GM19239 (cell line): ENCODE measurements at regions not wholly inside any gene's neighbourhood (a gene's known extent, or its start where the extent isn't known, plus 50 kb on each side); places are given as distances from the start of the nearest gene placed in this dataset.

Experiments
- DNase-seq: peaks from one replicate; pipeline ENCODE4 v3.0.0; 2011; ENCODE audit warnings: low spot score; ENCODE audit not compliant: insufficient read length
- FAIRE-seq: peaks from 2 replicates; lab custom pipeline; 2011; peaks lifted over from hg19 to GRCh38; lab: Jason Lieb, UNC

DNA sequence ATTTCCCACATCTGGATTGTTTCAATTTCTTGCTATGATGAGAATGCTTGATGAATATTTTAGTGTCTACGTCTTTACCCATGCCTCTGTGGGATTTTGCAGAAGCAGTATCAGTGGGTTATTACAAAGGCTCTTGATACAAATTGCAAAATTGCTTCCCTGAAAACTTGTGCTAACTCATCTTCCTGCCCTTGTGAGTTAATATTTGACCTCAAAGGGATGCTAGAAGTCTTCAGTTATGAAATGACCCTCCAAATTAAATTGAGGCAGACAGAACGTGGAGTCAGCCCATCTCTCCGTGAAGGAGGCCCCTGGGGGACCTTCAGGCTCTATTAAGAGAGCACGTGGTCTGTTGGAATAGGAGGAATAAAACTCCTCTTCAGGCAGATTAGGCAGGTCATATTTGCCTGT lies 239.2 kb upstream of the HS6ST1 start:
- FAIRE-seq, result no peak
- no peak for DNase-seq

DNA sequence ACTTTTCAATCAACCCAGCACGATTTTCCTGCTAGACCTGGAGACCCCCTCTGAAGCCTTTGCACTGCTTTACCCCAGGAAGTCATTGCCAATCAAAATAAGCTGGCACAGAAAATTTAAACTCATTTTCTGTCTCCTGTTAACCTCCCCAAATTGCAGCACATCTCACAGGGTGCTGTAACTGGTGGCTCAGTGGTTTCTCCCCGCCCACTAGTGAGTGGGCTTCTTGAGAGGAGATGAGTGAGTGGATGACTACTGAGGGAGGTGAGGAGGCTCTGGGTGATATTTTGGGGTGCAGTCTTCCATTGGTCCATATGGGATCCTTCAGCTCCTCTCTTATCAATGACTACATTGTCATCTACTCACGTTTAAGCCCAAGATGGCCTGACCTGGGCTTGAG lies 239.8 kb upstream of the HS6ST1 start:
- no peak for DNase-seq
- FAIRE-seq, result no peak

DNA sequence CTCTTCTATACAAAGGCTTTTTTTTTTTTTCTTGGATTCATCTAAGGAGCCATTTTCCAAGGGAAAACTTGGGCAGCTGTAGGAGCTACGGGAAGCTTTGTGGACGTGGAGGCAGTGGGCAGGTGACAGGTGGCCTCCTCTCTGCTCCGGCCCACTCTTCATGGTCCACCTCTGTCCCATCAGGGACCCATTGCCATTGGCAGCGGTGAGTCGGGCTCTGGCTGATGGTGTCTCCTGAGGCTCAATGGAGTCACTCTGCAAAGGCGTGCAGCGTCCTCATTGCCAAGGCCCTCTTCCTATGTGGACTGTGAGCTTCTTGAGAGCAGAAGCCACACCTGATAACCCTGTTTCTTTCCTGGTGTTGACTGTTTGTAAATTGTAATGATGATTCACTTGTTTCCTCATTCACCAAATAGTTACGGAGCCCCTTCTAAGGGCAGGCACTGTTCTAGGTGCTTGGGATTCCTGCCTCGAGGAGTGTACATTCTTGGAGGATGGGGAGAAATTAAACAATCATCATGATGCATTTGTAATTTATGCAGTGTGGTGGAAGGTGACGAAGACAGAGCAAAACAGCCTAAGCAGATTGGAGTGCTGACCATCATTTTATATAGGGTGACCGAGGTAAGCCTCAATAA lies 240.3 kb upstream of the HS6ST1 start:
- DNase-seq (no peak), FAIRE-seq (no peak)

DNA sequence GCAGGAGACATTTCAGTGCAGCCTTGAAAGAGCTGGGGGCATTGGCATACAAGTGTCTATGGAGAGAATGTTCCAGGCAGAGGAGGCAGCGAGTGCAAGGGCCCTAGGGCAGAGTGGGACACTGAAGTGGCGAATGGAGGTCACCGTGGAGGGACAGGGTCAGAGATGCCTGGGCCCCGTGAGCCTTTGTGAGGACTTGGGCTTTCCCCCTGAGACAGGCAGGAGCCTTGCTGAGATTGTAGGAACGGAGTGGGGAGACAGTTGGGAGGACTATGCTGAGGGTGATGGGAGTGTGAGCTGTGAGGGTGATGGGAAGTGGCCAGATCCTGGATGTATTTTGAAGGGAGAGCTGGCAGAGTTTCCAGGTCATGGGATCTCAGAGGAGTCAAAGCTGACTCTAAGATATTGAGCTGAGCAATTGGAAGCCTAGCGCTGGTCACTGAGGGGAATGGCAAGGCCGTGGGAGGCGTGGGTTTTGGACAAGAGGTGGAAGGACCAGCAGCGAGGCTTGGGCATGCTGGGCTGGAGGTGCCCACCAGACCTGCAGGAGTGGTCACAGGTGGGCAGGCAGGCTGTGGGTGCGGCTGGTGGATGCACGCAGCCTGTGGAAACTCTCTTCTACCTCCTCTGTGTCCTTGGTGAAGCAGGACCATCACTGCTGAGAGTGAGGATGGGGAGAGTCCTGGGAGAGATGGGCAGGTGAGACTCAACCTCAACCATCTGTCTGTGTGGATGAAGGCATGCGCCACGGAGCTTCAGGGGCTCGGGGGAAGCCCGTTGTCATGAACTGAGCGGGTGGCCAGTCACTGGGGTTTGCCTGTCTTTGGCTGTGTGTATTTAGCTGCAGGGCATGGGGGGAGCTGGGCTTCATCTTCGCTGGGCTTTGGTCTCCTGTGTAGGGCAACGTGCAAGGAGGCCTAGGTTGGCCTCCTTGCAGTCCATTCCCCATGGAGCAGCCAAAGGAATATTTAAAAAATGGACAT lies 241.2 kb upstream of the HS6ST1 start:
- FAIRE-seq, result no peak
- DNase-seq, result no peak

DNA sequence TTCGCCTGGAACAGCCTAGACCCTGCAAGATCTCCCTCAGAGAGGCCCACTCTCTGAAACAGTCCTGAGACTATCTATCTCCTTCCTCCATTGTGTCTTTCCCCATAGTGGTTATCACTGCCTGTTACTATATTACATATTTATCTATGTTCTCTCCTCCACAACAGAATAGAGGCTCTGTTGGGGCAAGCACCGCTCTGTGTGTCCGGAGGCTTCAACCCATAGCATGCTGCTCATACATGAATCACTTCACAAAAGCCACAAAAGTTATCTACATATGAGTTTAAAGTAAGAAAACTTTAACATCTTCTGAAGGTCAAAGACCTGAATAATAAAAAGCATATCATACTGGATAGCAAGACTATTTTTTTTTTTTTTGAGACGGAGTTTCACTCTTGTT lies 242.1 kb upstream of the HS6ST1 start:
- DNase-seq (no peak), FAIRE-seq (no peak)

DNA sequence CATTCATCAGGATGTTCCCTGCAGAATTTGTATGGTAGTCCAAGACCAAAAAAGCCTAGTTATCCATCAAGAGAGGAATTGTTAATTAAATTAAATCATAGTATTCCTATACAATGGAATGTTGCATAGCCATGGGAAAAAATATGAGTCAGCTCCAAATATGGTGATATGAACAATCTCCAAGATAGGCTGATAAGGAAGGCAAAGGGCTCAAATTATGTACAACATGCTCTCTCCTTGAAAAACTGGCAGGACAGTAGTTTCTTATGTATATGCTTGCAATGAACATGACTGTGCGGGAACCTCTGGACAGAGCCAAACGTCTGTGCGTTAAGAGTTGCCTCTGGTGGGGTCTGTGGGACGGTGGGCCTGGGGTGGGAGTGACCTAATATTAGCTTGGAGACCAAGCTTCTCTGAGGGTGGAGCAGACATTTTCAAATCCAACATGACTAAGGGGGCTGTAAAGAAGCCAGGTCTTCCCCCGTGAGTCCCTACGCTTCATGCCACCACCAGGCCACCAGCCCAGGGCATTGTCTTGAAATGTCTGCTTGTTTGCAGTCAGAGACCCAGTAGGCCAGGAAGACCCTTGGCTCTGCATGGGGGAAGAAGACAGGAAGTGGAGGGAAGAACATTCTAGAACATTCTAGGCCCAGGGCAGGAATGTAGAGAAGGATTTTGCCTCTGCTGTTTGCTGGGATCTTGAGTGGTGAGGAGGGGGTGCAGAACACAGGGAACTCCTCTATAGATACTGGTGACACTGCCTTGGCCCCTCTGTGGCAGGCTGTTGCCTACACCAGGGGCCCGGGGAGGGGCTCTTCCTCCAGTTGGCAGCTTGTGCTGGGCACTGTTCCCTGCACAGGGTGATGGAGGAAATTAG lies 244.0 kb upstream of the HS6ST1 start:
- DNase-seq, result no peak
- no peak for FAIRE-seq

DNA sequence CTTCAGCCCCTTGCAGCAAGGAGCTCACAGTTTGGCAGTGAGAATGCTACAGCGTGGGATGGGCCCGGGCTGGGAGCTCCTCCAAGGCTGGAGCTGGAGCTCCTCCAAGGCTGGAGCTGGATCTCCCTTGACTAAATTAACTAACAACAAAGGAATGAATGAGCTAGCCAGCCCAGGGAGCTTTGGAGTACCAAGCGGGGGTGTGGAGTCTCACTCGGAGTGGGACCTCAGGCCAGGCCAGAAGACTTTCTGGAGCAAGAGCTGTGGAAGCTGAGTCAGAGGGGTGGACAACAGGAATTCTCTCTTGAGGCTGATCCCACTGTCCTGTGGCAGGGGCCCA lies 244.7 kb upstream of the HS6ST1 start:
- FAIRE-seq (no peak), DNase-seq (no peak)

DNA sequence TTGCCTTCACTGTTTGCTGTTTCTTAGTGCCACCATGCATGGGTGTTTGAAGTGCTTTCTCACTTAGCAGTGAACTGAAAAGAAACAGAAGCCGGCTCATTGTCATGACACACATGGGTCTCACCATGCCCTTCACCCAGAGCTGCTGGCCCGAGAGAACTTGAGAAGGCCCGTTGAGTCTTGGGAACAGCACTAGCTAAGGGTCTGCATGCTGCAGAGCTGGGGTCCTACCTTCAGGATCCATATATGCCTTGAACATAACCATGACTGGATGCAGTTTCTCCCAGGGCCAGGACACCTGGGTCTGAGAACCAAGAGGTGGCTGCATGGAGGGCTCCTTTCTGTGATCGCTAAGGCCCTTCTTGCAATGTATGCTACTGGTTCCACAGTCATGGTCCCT lies 245.5 kb upstream of the HS6ST1 start:
- no peak for DNase-seq
- no peak for FAIRE-seq

DNA sequence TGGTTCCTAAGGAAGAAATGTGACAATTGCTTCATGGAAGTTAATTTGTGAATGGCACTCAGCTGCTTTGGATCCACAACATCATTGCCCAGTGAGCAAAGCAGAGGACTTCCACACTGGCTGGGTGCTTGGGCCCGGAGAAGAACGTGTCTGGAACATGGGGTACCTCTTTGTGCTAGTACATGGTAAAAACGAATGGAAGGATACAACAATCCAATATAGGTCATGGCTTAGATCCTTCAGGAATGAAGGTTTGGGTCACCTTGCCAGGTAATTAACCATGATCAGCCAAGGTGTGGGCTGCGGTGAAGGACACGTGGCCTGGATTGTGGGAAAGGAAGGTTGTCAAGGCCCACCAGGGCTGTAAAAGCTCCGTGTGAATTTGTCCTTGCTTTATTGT lies 245.9 kb upstream of the HS6ST1 start:
- no peak for DNase-seq
- FAIRE-seq, result no peak

DNA sequence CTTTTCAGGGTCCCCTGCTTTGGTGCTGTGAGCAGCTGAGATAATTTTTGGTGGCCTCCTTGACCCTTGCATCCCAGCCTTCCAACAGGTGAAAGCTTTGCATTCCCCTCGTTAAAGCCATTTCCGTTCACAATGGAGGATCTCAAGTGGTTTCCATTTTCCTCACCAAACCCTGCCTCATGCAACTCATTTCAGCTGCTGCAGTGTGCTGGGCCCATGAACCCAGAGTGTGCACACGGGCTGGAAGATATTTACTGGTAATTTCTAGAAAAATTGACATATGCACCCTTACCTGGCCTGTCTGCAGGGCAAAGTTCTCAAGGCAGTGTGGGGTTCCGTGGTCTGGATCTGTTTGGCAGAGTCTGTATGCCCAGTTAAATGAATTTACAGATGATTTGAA lies 246.8 kb upstream of the HS6ST1 start:
- no peak for FAIRE-seq
- DNase-seq, result no peak

DNA sequence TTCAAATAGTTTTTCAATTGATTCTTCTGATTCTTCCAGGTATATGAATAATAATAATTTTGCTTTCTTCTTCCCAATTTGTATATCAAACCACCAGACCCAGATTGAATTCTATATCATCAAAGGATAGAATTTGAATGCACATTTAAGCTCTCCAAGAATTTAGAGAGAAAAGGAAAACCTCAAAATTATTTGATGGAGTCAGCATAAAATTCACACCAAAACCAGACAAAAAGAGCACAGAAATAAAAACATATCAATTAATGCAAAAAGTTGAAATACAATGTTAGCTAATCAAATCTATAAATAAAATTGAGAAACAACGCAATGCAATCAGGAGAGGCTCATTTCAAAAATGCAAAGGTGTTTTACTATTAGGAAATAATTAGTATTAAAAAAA lies 248.0 kb upstream of the HS6ST1 start:
- FAIRE-seq (no peak), DNase-seq (no peak)

DNA sequence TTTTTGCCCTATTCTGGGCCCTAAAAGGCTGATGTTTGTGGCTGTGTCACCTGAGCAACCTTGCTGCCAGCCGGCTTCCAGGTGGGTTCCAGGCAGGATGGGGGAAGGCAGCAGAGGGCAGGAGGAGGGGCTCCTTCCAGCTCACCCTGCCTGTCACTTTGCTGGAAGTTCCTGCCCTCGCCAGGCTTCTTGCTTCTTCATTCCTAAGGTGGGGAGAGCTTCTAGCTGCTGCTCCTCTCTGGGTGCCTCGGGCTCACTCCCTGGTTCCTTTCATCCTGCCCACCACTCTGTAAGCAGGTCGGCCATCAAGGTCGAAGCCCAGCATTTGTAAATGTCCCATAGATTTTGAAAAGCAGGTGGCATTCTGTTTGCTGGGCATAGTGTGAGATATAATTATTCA lies 249.4 kb upstream of the HS6ST1 start:
- FAIRE-seq (no peak), DNase-seq (no peak)

DNA sequence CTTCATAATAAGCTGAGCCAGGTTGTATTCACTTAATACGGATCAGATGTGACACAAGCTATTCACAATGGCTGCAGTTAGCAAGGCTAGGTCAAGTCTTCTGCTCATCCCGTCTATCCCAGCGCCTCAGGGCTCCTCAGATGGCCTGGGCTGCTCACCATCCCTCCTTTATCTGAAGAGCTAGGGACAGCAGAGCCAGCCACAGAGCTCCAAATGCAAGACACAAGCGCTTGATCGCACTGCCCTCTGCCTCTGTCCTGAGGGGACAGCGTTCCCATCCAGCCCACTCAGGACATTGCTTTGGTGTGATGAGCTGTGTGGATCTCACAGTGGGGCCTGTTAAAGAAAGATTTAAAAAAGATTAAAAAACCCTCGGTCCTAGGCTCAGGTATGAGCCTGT lies 254.4 kb upstream of the HS6ST1 start:
- no peak for FAIRE-seq
- no peak for DNase-seq

DNA sequence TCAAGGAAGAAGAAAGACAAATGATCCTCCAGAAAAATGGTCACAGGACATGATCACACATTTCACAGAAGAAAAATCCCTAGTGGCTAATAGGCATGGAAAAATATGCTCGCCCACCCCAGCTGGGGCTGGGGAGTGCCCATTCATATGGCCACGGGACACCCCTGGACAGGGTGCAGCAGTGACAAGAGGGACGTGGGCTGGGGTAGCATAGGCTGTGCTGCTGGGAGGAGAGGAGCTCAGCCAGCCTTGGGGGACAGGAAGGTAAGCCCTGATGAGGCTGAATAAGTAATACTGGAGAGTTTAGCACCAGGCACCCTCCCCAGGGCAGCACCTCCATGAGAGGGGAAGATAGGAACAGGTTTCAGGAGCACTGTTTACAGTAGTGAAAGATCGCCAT lies 254.9 kb upstream of the HS6ST1 start:
- DNase-seq (no peak), FAIRE-seq (no peak)

DNA sequence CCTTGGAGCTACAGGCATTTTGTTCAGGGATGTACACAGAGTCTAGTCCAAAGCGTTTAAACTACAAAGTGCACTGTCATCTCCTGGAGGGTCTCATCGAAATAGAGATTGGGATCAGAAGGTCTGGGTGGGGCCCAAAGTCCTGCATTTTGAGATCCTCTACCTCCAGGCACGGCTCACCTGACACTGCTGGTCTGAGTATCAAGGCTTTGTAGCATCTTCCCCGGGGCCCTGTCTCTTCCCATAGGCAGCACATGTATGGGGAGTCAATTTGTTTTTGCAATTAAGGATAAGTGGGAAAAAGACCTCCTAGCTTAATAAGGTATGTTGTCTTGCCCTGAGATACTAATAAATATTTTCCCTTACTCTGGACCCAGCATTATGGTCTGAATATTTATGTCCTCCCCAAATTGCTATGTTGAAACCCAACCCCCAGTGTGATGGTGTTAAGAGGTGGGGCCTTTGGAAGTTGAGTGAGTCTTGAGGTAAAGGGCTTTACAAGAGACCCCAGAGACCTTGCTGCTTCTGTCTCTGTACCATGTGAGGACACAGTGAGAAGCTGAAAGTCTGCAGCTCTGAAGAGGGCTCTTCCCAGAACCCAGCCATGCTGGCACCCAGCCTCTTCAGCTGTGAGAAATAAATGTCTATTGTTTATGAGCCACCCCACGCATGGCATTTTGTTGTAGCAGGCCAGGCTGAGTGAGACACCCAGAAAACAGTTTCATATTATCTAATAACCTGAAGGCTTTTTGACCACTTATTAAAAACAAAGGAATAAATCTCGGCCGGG lies 258.7 kb upstream of the HS6ST1 start:
- no peak for DNase-seq
- FAIRE-seq, result no peak

DNA sequence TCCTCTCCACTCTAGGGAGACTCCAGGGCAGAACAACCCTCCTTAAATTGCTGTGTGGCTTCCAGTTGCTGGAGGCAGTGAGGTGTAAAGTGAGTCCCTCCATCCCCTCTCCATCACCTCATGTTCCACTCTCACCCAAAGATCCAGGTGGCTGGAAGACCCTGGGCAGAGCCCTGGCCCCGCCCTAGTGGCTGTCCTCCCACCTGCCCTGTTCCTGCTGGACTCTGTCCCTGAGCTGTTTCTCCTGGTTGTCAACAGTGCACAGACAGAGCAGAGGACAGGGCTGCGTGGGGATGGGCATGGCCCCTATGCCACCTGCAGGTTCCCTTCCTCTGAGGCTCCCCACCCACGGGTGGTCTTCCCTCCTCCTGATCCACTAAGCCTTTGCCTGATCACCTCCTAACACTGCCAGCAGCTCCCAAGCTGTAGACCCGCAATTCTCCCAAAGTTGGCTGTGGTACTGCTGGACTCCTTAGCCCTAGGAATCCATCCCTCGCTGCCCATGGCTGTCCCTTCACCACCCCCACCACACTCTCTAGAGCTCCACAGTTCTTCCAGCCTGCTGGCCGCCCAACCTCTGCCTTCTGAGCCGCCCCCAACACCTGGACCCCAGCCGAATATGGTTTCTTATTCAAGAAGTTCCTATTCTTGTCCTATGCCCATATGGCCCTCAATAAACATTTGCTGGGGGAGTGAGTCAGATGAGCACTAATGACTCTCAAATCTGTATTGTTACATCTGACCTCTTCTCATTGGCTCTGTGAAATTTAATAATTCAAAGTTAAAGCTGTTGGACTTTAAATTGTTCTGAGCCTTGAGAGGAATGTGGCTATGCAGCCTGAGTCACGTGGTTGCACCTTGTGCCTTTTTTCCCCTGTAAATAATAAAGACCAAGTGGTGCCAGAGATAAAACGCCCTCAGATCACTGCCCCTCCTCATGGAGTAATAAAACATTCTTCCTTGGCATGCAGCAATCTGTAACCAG lies 260.0 kb upstream of the HS6ST1 start:
- FAIRE-seq (no peak), DNase-seq (no peak)

DNA sequence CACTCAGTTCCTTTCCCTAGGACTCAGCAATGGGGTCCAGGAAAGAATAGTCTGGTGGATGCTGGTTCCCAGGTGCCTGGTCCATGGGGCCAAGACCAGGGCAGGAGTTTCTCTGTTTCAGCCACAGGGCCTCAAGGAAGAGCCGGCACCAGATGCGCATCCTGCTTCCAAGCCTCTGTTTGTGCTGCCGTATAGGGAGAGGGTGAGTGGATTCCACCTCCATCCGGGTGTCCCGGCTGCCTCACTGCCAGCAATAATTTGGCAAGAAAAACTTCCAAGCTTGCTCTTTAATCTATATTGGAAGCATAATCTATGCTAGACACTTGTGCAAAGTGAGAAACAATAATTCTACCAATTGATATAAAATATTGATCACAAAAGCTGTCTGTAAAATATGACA lies 261.2 kb upstream of the HS6ST1 start:
- no peak for FAIRE-seq
- DNase-seq, result no peak

DNA sequence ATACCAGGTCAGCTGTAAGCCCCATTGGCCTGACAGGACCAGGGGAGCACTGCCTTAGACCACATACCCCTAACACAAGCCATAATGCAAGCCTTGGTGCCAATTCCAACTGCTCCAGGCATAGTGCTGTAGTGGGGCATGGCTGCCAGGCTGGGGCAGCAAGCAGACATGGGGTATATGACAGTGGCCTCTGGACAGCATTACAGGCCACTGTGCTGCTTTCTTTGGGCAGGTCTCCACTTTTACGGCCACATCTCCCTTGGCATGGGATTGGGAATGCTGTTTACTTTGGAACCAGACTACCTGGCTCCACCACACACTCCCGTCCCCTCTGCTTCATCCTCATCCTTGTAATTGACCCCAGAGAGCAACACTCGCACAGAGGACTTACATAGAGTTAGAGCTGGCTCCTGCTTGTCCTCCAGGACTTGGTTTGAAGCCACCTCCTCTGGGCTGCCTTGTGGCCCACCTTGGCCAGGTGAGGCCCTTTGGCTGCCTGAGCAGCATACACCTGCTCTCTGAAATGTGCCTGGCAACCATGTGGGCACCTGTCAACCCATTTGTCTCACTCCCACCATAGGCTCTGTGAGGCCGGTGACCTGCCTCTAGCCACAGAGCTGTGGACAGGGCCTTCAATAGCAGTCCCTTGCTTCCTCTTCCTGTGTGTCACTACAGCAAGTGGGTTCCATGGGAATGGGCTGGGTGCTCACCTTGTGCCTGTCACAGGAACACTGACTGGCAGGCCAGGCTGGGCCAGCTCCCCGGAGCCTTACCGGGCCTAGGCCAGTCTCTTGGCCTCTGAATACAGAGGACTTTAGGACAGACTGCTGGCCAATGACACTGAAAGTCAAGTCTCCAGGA lies 262.6 kb upstream of the HS6ST1 start:
- DNase-seq, result no peak
- no peak for FAIRE-seq
